AG08396 (cell line): ENCODE measurements at regions not wholly inside any gene's neighbourhood (a gene's known extent, or its start where the extent isn't known, plus 50 kb on each side); places are given as distances from the start of the nearest gene placed in this dataset.

Source experiments
- DNase-seq: peaks from one replicate; pipeline ENCODE4 v3.0.0; 2012; ENCODE audit warnings: low spot score, mixed read lengths

DNA sequence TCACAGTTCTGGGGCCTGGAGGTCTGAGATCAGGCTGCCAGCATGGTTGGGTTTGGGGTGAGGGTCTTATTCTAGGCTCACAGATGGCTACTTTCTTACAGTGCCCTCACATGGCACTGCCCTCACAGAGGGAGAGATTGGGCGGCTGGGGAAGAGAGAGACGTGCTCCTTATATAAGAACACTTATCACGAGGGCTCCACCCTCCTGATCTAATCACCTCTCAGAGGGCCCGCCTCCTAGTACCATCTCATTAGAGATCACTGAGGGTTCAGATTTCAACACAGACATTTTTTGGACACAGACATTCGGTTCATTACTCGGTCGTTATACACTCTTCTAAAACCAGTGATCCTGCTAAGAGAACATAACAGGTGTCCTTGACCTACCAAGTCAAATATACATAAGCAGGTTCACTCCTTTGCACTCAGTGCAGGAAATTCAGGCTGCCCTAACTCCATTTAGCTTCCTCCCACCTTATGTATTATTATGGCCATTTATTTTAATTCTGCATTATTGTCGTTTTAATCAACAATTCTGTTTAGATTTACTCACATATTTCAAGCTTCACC is 121.7 kb downstream of the ICE1 start:
- DNase-seq: no peak

DNA sequence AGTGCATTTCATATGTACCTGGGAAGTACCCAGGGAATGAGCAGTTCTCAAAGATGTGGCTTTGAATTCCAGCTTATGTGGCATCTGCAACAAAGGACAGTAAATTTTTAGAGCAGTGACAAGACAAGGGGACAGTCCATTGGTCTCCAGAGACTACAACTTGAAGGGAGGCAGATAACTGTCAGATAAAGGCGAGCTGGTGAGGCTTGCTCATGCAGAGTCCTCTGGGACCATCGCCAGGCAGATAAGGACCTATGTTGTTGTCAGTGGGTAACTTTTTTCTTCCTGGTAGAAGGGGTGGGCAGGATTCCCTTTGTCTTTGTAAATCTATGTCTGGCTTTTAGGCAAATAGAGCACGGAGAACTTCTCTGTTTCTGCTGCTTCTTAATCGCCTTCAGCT is 120.2 kb downstream of the ICE1 start:
- DNase-seq: no peak

DNA sequence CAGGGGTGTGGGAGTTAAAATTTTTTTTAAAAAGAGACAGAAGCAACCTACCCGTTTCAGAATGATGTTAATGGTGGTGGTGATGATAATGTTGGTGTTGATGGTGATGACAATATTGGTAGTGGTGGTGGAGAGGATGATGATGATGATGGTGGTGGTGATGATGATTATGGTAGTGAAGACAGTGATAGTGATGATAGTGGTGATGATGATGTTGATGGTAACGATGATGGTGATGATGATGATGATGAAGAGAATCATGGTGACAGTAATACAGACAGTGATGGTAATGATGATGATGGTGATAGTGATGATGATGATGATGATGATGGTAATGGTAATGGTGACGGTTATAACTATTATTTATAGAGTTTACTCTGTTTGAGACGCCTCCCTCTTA is 117.6 kb downstream of the ICE1 start:
- no peak for DNase-seq
